ENCODE measurements at regions not wholly inside any gene's neighbourhood (a gene's known extent, or its start where the extent isn't known, plus 50 kb on each side); places are given as distances from the start of the nearest gene placed in this dataset.

- Histone ChIP-seq H3K79me2 (ENCODE audit: control insufficient read depth, insufficient read depth, low read length, unreplicated experiment) (no peaks in the 10 kb centered on the region), H2AFZ (ENCODE audit: low read length, unreplicated experiment) (peak overlapping the region; percentile 27), H3K36me3 (ENCODE audit: insufficient read depth, low read length) (no peaks in the 10 kb centered on the region), H3K4me3 (ENCODE audit: low read depth, low read length) (no peak overlapping the region), H3K27ac (ENCODE audit: low read depth, low read length) (no peak overlapping the region), H3K27me3 (ENCODE audit: insufficient read depth, low read length) (no peaks in the 10 kb centered on the region), H3K4me1 (ENCODE audit: control insufficient read depth, insufficient read depth, low read length, unreplicated experiment) (peaks cover 23% of the 10 kb centered on the region)
These were observed 219.2 kb downstream of the MTX2 start for GRCh38 chr2:176488431-176488830.

DNA sequence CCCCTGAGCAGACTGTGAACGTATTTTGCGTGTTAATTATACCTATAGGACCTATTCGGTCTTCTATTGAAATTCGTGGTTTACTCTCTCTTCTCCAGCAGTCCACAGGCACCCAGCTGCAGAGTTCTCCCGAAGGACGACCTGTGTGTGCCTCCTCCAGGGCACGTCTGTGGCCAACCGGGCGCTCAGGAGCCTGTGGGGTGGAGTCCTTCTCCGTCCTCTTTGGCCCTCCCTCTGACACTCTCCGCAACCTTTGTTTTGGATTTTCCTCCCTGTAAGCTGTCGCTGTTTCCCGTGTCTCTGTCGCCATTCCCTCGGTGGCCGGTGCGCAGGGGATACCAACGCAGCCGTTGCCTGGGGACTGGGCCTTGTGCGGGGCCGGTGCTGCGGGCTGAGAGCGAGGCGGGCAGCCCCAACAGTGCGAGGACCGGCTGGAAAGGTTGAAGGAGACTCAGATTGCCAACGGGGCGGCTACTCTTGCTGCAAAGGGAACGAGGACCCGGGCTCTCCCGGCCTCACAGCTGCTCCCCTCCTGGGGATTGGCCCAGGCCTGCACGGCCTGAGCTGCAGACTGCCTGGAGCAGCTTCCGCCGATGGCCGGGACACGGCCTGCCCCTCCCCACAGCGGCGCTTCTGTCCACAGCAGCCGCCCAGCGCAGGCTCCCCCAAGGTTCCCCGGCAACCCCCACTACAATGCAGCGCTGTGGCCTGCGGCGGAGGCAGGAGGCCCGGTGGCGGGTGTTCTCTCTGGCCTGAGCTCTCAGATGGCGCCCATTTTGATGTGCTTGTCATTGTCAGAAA is 221.0 kb downstream of the MTX2 start:
- H3K27me3 ChIP-seq (ENCODE audit: insufficient read depth, low read length), result no peaks in the 10 kb centered on the region
- H3K27ac ChIP-seq (ENCODE audit: low read depth, low read length), result peak overlapping the region; percentile 80
- no peaks in the 10 kb centered on the region for H3K36me3 ChIP-seq (ENCODE audit: insufficient read depth, low read length)
- H3K4me1 ChIP-seq (ENCODE audit: control insufficient read depth, insufficient read depth, low read length, unreplicated experiment), result peaks cover 29% of the 10 kb centered on the region
- H2AFZ ChIP-seq (ENCODE audit: low read length, unreplicated experiment), result peak overlapping the region; percentile 95
- peak overlapping the region; percentile 49; the same call in 1 of the 2 replicates for H3K4me3 ChIP-seq (ENCODE audit: low read depth, low read length)
- no peaks in the 10 kb centered on the region for H3K79me2 ChIP-seq (ENCODE audit: control insufficient read depth, insufficient read depth, low read length, unreplicated experiment)

GRCh38 chr2:176491172-176491904 is 222.1 kb downstream of the MTX2 start:
- Histone ChIP-seq H3K36me3 (ENCODE audit: insufficient read depth, low read length) (no peaks in the 10 kb centered on the region), H3K4me3 (ENCODE audit: low read depth, low read length) (peak overlapping the region; percentile 49), H3K27me3 (ENCODE audit: insufficient read depth, low read length) (no peaks in the 10 kb centered on the region), H3K4me1 (ENCODE audit: control insufficient read depth, insufficient read depth, low read length, unreplicated experiment) (peaks cover 33% of the 10 kb centered on the region), H3K79me2 (ENCODE audit: control insufficient read depth, insufficient read depth, low read length, unreplicated experiment) (no peaks in the 10 kb centered on the region), H2AFZ (ENCODE audit: low read length, unreplicated experiment) (peak overlapping the region; percentile 95), H3K27ac (ENCODE audit: low read depth, low read length) (peak overlapping the region; percentile 80)

DNA sequence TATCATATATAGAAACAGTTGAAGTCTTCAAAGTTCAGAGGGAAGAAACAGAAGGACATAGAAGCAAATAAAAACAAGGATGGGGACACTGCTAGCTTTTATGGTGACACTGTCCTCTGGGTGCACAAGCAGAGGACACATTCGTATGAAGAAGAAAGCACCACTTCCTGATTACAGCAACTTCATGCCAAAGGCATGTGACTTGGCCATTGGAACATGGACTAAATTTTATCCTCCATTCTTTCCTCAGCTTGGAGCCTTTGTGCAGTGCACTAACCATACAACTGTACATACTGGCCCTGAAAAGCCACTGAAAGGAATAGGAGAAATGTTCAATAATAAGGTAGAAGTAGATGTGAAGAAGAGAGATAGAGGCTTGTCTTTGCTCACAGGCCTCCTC is 223.3 kb downstream of the MTX2 start:
- Histone ChIP-seq H3K4me3 (ENCODE audit: low read depth, low read length) (no peak overlapping the region), H3K27me3 (ENCODE audit: insufficient read depth, low read length) (no peaks in the 10 kb centered on the region), H2AFZ (ENCODE audit: low read length, unreplicated experiment) (no peak overlapping the region), H3K27ac (ENCODE audit: low read depth, low read length) (no peak overlapping the region), H3K4me1 (ENCODE audit: control insufficient read depth, insufficient read depth, low read length, unreplicated experiment) (peaks cover 33% of the 10 kb centered on the region), H3K79me2 (ENCODE audit: control insufficient read depth, insufficient read depth, low read length, unreplicated experiment) (no peaks in the 10 kb centered on the region), H3K36me3 (ENCODE audit: insufficient read depth, low read length) (no peaks in the 10 kb centered on the region)

GRCh38 chr2:176493226-176493825 is 224.1 kb downstream of the MTX2 start:
- H3K4me3 ChIP-seq (ENCODE audit: low read depth, low read length), result no peak overlapping the region
- no peaks in the 10 kb centered on the region for H3K27me3 ChIP-seq (ENCODE audit: insufficient read depth, low read length)
- no peaks in the 10 kb centered on the region for H3K79me2 ChIP-seq (ENCODE audit: control insufficient read depth, insufficient read depth, low read length, unreplicated experiment)
- no peak overlapping the region for H3K27ac ChIP-seq (ENCODE audit: low read depth, low read length)
- no peaks in the 10 kb centered on the region for H3K36me3 ChIP-seq (ENCODE audit: insufficient read depth, low read length)
- H3K4me1 ChIP-seq (ENCODE audit: control insufficient read depth, insufficient read depth, low read length, unreplicated experiment), result peaks cover 33% of the 10 kb centered on the region
- no peak overlapping the region for H2AFZ ChIP-seq (ENCODE audit: low read length, unreplicated experiment)

- Histone ChIP-seq H3K27me3 (ENCODE audit: insufficient read depth, low read length) (no peaks in the 10 kb centered on the region), H3K27ac (ENCODE audit: low read depth, low read length) (no peak overlapping the region), H2AFZ (ENCODE audit: low read length, unreplicated experiment) (no peak overlapping the region), H3K36me3 (ENCODE audit: insufficient read depth, low read length) (no peaks in the 10 kb centered on the region), H3K79me2 (ENCODE audit: control insufficient read depth, insufficient read depth, low read length, unreplicated experiment) (no peaks in the 10 kb centered on the region), H3K4me3 (ENCODE audit: low read depth, low read length) (no peak overlapping the region), H3K4me1 (ENCODE audit: control insufficient read depth, insufficient read depth, low read length, unreplicated experiment) (peaks cover 29% of the 10 kb centered on the region)
These were observed 224.7 kb downstream of the MTX2 start for GRCh38 chr2:176493909-176494308.

DNA sequence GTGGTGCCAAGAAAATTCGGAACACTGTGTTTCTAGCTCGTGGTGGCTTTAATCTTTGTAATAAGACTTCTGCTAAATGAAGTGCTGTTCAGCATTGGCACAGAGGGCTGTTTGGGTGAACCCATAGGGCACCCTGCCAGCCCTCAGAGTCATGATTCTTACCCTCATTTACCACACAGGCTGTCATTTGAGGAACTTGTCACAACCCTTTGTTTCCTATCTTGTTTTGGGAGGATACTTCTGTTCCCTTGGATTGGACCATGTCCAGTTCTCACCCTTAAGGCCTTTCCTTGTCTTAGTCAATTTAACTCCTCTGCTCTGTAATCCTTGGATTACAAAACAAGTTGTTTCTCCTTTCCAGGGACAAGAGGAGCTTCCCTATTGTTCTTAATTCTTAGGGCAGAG is 225.7 kb downstream of the MTX2 start:
- no peak overlapping the region for H3K27ac ChIP-seq (ENCODE audit: low read depth, low read length)
- no peaks in the 10 kb centered on the region for H3K27me3 ChIP-seq (ENCODE audit: insufficient read depth, low read length)
- H3K79me2 ChIP-seq (ENCODE audit: control insufficient read depth, insufficient read depth, low read length, unreplicated experiment), result no peaks in the 10 kb centered on the region
- no peaks in the 10 kb centered on the region for H3K36me3 ChIP-seq (ENCODE audit: insufficient read depth, low read length)
- no peak overlapping the region for H3K4me3 ChIP-seq (ENCODE audit: low read depth, low read length)
- no peak overlapping the region for H2AFZ ChIP-seq (ENCODE audit: low read length, unreplicated experiment)
- H3K4me1 ChIP-seq (ENCODE audit: control insufficient read depth, insufficient read depth, low read length, unreplicated experiment), result peaks cover 28% of the 10 kb centered on the region

- peaks cover 19% of the 10 kb centered on the region for H3K4me1 ChIP-seq (ENCODE audit: control insufficient read depth, insufficient read depth, low read length, unreplicated experiment)
These were observed 226.6 kb downstream of the MTX2 start for GRCh38 chr2:176495826-176496225.

DNA sequence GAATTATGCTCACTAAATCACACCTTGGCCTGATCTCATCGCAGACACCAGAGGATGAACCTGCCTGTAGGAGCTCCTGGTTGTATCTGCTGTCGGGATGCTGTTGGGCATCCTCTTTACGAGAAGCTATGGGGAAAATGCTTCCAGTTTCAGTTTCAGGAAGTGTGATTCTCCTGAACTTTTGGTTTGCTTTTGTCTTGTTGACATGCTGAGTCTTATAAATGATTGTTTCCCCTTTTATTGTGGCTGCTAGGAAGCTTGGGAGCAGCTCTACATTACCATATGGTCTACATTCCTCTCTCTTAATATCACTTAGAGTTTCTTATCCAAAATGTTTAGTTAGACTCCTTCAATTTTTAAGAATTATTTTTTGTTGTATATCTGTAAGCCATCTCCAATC is 227.5 kb downstream of the MTX2 start:
- H3K4me1 ChIP-seq (ENCODE audit: control insufficient read depth, insufficient read depth, low read length, unreplicated experiment), result peaks cover 13% of the 10 kb centered on the region
- H3K27me3 ChIP-seq (ENCODE audit: insufficient read depth, low read length), result no peaks in the 10 kb centered on the region
- H3K27ac ChIP-seq (ENCODE audit: low read depth, low read length), result no peak overlapping the region
- no peak overlapping the region for H2AFZ ChIP-seq (ENCODE audit: low read length, unreplicated experiment)
- H3K4me3 ChIP-seq (ENCODE audit: low read depth, low read length), result no peak overlapping the region
- no peaks in the 10 kb centered on the region for H3K79me2 ChIP-seq (ENCODE audit: control insufficient read depth, insufficient read depth, low read length, unreplicated experiment)
- H3K36me3 ChIP-seq (ENCODE audit: insufficient read depth, low read length), result no peaks in the 10 kb centered on the region

More at GRCh38 chr2:176495826-176496225, 226.6 kb downstream of the MTX2 start:
- H3K27ac ChIP-seq (ENCODE audit: low read depth, low read length), result no peak overlapping the region
- no peak overlapping the region for H2AFZ ChIP-seq (ENCODE audit: low read length, unreplicated experiment)
- H3K79me2 ChIP-seq (ENCODE audit: control insufficient read depth, insufficient read depth, low read length, unreplicated experiment), result no peaks in the 10 kb centered on the region
- H3K27me3 ChIP-seq (ENCODE audit: insufficient read depth, low read length), result no peaks in the 10 kb centered on the region
- H3K36me3 ChIP-seq (ENCODE audit: insufficient read depth, low read length), result no peaks in the 10 kb centered on the region
- H3K4me3 ChIP-seq (ENCODE audit: low read depth, low read length), result no peak overlapping the region

DNA sequence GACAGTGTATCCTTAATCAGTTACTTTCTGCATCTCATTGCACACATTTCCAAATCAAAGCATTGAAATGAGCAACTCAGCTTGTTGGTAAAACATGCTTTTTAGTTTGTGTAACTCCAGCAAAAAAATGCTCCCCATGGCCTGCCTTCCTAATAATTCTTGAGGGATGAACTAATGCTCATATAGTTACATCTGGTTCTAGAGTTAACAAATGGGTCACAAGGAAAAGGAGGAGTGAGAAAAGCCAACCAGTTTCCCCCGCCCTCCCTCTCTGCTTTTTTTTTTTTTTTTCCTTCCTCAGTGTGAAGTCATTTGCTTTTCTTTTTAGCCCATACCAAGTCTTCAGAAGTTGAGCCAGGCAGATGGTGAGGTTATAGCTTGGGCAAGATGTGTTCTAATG is 231.7 kb downstream of the MTX2 start:
- H3K4me1 ChIP-seq (ENCODE audit: control insufficient read depth, insufficient read depth, low read length, unreplicated experiment), result no peaks in the 10 kb centered on the region
- H3K36me3 ChIP-seq (ENCODE audit: insufficient read depth, low read length), result no peaks in the 10 kb centered on the region
- no peak overlapping the region for H2AFZ ChIP-seq (ENCODE audit: low read length, unreplicated experiment)
- H3K4me3 ChIP-seq (ENCODE audit: low read depth, low read length), result no peak overlapping the region
- H3K27ac ChIP-seq (ENCODE audit: low read depth, low read length), result no peak overlapping the region
- no peaks in the 10 kb centered on the region for H3K79me2 ChIP-seq (ENCODE audit: control insufficient read depth, insufficient read depth, low read length, unreplicated experiment)
- H3K27me3 ChIP-seq (ENCODE audit: insufficient read depth, low read length), result no peaks in the 10 kb centered on the region

All from ACC112 (cell line).